ENCODE measurements at regions not wholly inside any gene's neighbourhood (a gene's known extent, or its start where the extent isn't known, plus 50 kb on each side); places are given as distances from the start of the nearest gene placed in this dataset.

- TF ChIP-seq ZFP36 (IDR thresholded peaks at IDR 0.05; ENCODE audit: borderline replicate concordance, low read depth, low read length, partially characterized antibody) (no peak), ZNF674 (CRISPR knock-in tag; IDR thresholded peaks at IDR 0.05; ENCODE audit: low read depth) (no peak), SNRNP70 (IDR thresholded peaks at IDR 0.05; ENCODE audit: low read depth, low read length) (no peak), ZNF616 (CRISPR knock-in tag; IDR thresholded peaks at IDR 0.05; ENCODE audit: low read depth) (no peak), ZNF142 (CRISPR knock-in tag; IDR thresholded peaks at IDR 0.05) (no peak), IRF2 (CRISPR knock-in tag; IDR thresholded peaks at IDR 0.05) (no peak), MIER2 (CRISPR knock-in tag; IDR thresholded peaks at IDR 0.05) (no peak)
- TF ChIP-seq, protein P1, sequence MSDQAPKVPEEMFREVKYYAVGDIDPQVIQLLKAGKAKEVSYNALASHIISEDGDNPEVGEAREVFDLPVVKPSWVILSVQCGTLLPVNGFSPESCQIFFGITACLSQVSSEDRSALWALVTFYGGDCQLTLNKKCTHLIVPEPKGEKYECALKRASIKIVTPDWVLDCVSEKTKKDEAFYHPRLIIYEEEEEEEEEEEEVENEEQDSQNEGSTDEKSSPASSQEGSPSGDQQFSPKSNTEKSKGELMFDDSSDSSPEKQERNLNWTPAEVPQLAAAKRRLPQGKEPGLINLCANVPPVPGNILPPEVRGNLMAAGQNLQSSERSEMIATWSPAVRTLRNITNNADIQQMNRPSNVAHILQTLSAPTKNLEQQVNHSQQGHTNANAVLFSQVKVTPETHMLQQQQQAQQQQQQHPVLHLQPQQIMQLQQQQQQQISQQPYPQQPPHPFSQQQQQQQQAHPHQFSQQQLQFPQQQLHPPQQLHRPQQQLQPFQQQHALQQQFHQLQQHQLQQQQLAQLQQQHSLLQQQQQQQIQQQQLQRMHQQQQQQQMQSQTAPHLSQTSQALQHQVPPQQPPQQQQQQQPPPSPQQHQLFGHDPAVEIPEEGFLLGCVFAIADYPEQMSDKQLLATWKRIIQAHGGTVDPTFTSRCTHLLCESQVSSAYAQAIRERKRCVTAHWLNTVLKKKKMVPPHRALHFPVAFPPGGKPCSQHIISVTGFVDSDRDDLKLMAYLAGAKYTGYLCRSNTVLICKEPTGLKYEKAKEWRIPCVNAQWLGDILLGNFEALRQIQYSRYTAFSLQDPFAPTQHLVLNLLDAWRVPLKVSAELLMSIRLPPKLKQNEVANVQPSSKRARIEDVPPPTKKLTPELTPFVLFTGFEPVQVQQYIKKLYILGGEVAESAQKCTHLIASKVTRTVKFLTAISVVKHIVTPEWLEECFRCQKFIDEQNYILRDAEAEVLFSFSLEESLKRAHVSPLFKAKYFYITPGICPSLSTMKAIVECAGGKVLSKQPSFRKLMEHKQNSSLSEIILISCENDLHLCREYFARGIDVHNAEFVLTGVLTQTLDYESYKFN (CRISPR knock-in tag; conservative IDR thresholded peaks at IDR 0.05), result no peak
- no peaks in the 10 kb centered on the region for H3K36me3 ChIP-seq (replicated peaks in 1 of 2; ENCODE audit: control insufficient read depth in 1 of 2, insufficient read depth in 2 of 2, low read length in 2 of 2)
- in situ Hi-C loops (cut with HindIII; ENCODE audit: extremely low pct_ligation_motif_present, low pct_unique_long_range_greater_than_20kb), result no loop called here
- CTCF ChIA-PET (ENCODE audit: low intra/inter-chr PET ratio, low total read pairs), result no interaction called here
- no peak for DNase-seq (ENCODE audit: low spot score)
- no peak overlapping the region for H3K9ac ChIP-seq (ENCODE audit: insufficient read depth, low read depth, low read length)
- no peaks in the 10 kb centered on the region for H4K20me1 ChIP-seq (ENCODE audit: insufficient read depth, low read length)
- no TSS peak for BruUV-seq (replicated peaks)
- H3K27me3 ChIP-seq (ENCODE audit: control insufficient read depth in 1 of 2, insufficient read depth in 2 of 2, low read length in 2 of 2), result no peaks in the 10 kb centered on the region
- no peaks in the 10 kb centered on the region for H3K79me2 ChIP-seq (ENCODE audit: insufficient read depth, low read length)
- intact Hi-C loops (cut with micrococcal nuclease; ENCODE audit: unreplicated experiment), result no loop called here
- WGBS (ENCODE audit: low lambda C conversion rate), result 1% methylated on average over 6 of the region's 6 CpGs
- no peak overlapping the region for H2AFZ ChIP-seq (ENCODE audit: low read length)
- no peaks in the 10 kb centered on the region for H3K9me3 ChIP-seq (ENCODE audit: low read length)
- H3K4me1 ChIP-seq (ENCODE audit: insufficient read depth, low read length), result no peaks in the 10 kb centered on the region
- H3K4me3 ChIP-seq (replicated peaks in 1 of 3; ENCODE audit: insufficient read depth in 1 of 3, low read depth in 2 of 3, low read length in 3 of 3), result no peak overlapping the region
- ATAC-seq, result no peak
- POLR2A ChIA-PET, result no interaction called here
- FAIRE-seq, result no peak
- no peak overlapping the region for H3K4me2 ChIP-seq (ENCODE audit: low read depth, low read length)
- H3K27ac ChIP-seq (ENCODE audit: extremely low read length, insufficient read depth, low read length), result no peak overlapping the region
Measured at GRCh38 chr5:85823462-85824426, 794.0 kb upstream of the COX7C start.

All from HepG2 (cell line).